ENCODE measurements at regions not wholly inside any gene's neighbourhood (a gene's known extent, or its start where the extent isn't known, plus 50 kb on each side); places are given as distances from the start of the nearest gene placed in this dataset.

DNA sequence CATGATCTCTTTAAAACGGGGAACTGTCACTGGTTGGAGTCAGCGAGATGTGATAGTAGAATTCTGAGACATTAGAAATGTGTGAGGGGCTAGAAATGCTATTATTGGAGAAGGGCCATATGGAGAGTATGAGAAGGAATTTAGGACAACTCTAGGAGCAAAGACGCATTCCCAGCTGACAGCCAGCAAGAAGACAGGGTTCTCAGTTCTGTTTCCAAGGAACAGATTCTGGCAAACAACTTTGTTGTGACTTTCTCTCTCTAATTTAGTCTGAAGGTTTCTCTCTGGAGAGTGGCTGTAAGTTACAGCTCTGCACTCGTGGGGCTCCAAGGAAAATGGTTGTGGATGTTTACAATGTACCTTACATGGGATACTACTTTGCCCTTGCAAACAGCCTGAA is 876.3 kb downstream of the FAM181B start:
- Histone ChIP-seq H3K9ac (ENCODE audit: low read depth, low read length) (no peak overlapping the region), H3K36me3 (ENCODE audit: control insufficient read depth, insufficient read depth, low read length) (no peaks in the 10 kb centered on the region), H3K4me1 (ENCODE audit: control insufficient read depth, insufficient read depth, low read length) (no peaks in the 10 kb centered on the region), H4K20me1 (ENCODE audit: insufficient read depth, low read length) (no peaks in the 10 kb centered on the region), H2BK20ac (ENCODE audit: low read depth, low read length) (no peak overlapping the region), H4K5ac (ENCODE audit: low read depth, low read length) (no peak overlapping the region), H3K14ac (replicated peaks; ENCODE audit: low read depth, low read length) (no peak overlapping the region), H2AK5ac (ENCODE audit: low read depth, low read length) (no peak overlapping the region), H3K18ac (ENCODE audit: low read depth, low read length) (no peak overlapping the region), H4K91ac (ENCODE audit: insufficient read depth, low read depth, low read length) (no peak overlapping the region), H3K4me2 (ENCODE audit: low read depth, low read length) (no peak overlapping the region), H4K8ac (ENCODE audit: low read depth in 2 of 2, low read length in 2 of 2) (no peak overlapping the region), H3K79me1 (ENCODE audit: low read depth in 1 of 2, low read length in 2 of 2) (no peaks in the 10 kb centered on the region), H3K9me3 (ENCODE audit: control insufficient read depth, insufficient read depth, low read length) (no peaks in the 10 kb centered on the region), H3K27ac (ENCODE audit: insufficient read depth, low read length) (no peak overlapping the region), H2BK15ac (ENCODE audit: low read depth, low read length) (no peak overlapping the region), H2BK120ac (ENCODE audit: low read depth, low read length) (no peak overlapping the region), H3K9me1 (ENCODE audit: insufficient read depth, low read length) (no peaks in the 10 kb centered on the region), H3K23ac (ENCODE audit: low read depth, low read length) (no peak overlapping the region), H3K27me3 (ENCODE audit: control insufficient read depth, insufficient read depth, low read length) (no peaks in the 10 kb centered on the region), H3K4ac (ENCODE audit: low read depth, low read length) (no peak overlapping the region), H3K56ac (ENCODE audit: extremely low read depth, insufficient read depth, low read length) (no peak overlapping the region), H2AK9ac (replicated peaks; ENCODE audit: low read depth, low read length, poor library complexity) (no peak overlapping the region), H2AFZ (replicated peaks; ENCODE audit: low read length, poor library complexity) (no peak overlapping the region), H2BK5ac (ENCODE audit: low read depth, low read length, poor library complexity, severe bottlenecking) (no peak overlapping the region), H3K4me3 (ENCODE audit: insufficient read depth, low read depth, low read length) (no peak overlapping the region)
- intact Hi-C loops (cut with micrococcal nuclease) = no loop called here
- POLR2A ChIA-PET (ENCODE audit: unreplicated experiment) = no interaction called here
- dilution Hi-C loops (cut with HindIII; ENCODE audit: low sequenced_read_pairs, unreplicated experiment) = no loop called here
- in situ Hi-C loops (cut with MboI; ENCODE audit: low sequenced_read_pairs) = no loop called here
- ATAC-seq (ENCODE audit: low read depth) (no peak), DNase-seq (no peak)
- no TSS peak for BruUV-seq (replicated peaks)
- TF ChIP-seq POLR2A (IDR thresholded peaks at IDR 0.05; ENCODE audit: low read depth, low read length) (no peak), BHLHE40 (IDR thresholded peaks at IDR 0.05; ENCODE audit: low read depth, low read length) (no peak), MXI1 (IDR thresholded peaks at IDR 0.05; ENCODE audit: borderline replicate concordance, low read depth, low read length) (no peak), MAFK (IDR thresholded peaks at IDR 0.05; ENCODE audit: low read depth, low read length) (no peak), RFX5 (IDR thresholded peaks at IDR 0.05; ENCODE audit: low read depth, low read length) (no peak), CHD1 (IDR thresholded peaks at IDR 0.05; ENCODE audit: low read depth, low read length) (no peak), RAD21 (IDR thresholded peaks at IDR 0.05; ENCODE audit: low read length) (no peak), MAZ (IDR thresholded peaks at IDR 0.05; ENCODE audit: borderline replicate concordance, low read depth, low read length) (no peak), FOS (IDR thresholded peaks at IDR 0.05; ENCODE audit: low read depth, low read length) (no peak), RCOR1 (IDR thresholded peaks at IDR 0.05; ENCODE audit: insufficient replicate concordance, low read length) (no peak), SMC3 (IDR thresholded peaks at IDR 0.05; ENCODE audit: low read depth, low read length) (no peak), NFE2L2 (IDR thresholded peaks at IDR 0.05; ENCODE audit: low read depth, low read length) (no peak), CEBPB (IDR thresholded peaks at IDR 0.05; ENCODE audit: low read depth, low read length) (no peak)
- TF ChIP-seq, protein P1, sequence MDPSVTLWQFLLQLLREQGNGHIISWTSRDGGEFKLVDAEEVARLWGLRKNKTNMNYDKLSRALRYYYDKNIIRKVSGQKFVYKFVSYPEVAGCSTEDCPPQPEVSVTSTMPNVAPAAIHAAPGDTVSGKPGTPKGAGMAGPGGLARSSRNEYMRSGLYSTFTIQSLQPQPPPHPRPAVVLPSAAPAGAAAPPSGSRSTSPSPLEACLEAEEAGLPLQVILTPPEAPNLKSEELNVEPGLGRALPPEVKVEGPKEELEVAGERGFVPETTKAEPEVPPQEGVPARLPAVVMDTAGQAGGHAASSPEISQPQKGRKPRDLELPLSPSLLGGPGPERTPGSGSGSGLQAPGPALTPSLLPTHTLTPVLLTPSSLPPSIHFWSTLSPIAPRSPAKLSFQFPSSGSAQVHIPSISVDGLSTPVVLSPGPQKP (IDR thresholded peaks at IDR 0.05; ENCODE audit: borderline replicate concordance, low read depth, low read length) = no peak
- TF ChIP-seq, protein P2, sequence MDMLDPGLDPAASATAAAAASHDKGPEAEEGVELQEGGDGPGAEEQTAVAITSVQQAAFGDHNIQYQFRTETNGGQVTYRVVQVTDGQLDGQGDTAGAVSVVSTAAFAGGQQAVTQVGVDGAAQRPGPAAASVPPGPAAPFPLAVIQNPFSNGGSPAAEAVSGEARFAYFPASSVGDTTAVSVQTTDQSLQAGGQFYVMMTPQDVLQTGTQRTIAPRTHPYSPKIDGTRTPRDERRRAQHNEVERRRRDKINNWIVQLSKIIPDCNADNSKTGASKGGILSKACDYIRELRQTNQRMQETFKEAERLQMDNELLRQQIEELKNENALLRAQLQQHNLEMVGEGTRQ (IDR thresholded peaks at IDR 0.05; ENCODE audit: low read depth, low read length) = no peak
- TF ChIP-seq, protein P3, sequence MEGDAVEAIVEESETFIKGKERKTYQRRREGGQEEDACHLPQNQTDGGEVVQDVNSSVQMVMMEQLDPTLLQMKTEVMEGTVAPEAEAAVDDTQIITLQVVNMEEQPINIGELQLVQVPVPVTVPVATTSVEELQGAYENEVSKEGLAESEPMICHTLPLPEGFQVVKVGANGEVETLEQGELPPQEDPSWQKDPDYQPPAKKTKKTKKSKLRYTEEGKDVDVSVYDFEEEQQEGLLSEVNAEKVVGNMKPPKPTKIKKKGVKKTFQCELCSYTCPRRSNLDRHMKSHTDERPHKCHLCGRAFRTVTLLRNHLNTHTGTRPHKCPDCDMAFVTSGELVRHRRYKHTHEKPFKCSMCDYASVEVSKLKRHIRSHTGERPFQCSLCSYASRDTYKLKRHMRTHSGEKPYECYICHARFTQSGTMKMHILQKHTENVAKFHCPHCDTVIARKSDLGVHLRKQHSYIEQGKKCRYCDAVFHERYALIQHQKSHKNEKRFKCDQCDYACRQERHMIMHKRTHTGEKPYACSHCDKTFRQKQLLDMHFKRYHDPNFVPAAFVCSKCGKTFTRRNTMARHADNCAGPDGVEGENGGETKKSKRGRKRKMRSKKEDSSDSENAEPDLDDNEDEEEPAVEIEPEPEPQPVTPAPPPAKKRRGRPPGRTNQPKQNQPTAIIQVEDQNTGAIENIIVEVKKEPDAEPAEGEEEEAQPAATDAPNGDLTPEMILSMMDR (conservative IDR thresholded peaks at IDR 0.05; ENCODE audit: low read depth, low read length) = no peak
- CTCF ChIA-PET = no interaction called here
- WGBS, 2 experiments (ENCODE audit: extremely low coverage in 2 of 2, insufficient read length in 1 of 2) = 0% methylated on average over 2 of the region's 4 CpGs; no CpG with 5 or more reads in 1 of the 2 experiments
